GM12875 (cell line): ENCODE measurements at regions not wholly inside any gene's neighbourhood (a gene's known extent, or its start where the extent isn't known, plus 50 kb on each side); places are given as distances from the start of the nearest gene placed in this dataset.
A peak's percentile ranks its signal among the peaks of the same experiment; 100 is the strongest.

Experiments used
- H3K4me3 ChIP-seq: one replicate; pipeline ENCODE4 v1.5.1; 2011; ENCODE audit warnings: low read depth, low read length, control low read depth
- CTCF ChIP-seq: IDR thresholded peaks from 2 replicates; pipeline ENCODE4 v1.5.1; 2011; ENCODE audit warnings: low read depth, mild to moderate bottlenecking, control low read depth, inconsistent platforms, low read length, moderate library complexity, borderline replicate concordance; ENCODE audit not compliant: insufficient read depth

DNA sequence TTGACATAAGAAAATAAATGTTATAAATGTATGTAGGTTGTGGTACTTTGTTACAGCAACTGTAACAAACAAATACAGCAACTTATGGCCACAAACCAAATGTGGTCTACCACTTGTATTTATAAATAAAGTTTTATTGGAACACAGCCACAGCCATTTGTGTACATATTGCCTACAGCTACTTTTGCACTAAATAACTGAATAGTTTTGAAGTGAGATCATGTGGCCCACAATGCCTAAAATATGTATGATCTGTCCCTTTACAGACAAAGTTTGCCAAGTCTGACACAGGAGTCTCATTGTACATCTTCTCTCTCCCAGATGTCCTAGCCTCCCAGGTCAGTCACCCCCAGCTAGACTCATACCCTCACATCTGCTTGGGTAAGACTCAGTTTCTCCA, 283.6 kb upstream of the PRDM9 start:
- no peak for TF ChIP-seq CTCF
- H3K4me3 ChIP-seq: no peak overlapping the region

DNA sequence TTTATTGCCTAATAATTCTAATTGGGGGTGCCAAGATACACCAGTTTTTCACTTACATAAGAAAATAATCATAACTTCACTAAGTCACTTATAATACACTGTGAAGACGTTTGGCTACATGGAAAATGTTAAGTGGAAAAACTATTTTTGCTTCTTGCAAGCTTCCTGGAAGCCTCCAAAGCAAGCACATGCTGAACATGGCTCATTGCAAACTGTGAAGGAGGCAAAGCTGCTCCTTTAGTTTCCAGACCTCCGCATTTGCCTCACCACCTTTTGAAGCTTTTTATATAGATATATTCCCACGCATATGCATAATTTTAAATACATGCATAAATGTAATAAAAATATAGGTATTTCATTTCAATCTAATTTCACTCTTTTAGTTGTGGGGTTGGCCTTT, 285.6 kb upstream of the PRDM9 start:
- H3K4me3 ChIP-seq: no peak overlapping the region
- no peak for TF ChIP-seq CTCF

DNA sequence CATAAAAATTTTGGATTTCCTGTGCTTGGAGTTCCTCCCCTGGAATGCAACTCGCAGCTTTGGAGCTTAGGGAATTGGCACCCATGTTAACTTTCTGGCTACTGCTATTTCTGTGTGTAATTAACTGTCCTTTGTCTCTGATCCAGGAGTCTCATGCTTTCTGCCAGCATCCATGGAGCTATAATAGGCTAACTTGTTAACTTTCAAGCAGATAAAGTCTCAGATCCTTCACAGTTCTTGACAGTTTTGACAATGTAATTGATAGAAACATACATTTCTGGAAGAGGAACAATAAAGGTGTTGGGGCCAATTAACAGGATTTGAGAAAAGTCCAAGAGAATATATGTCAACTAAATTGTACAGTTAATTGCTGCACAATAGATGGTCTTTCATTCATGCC, 290.2 kb upstream of the PRDM9 start:
- H3K4me3 ChIP-seq: no peak overlapping the region
- no peak for TF ChIP-seq CTCF

- H3K4me3 ChIP-seq: no peak overlapping the region
- no peak for TF ChIP-seq CTCF
These were observed 291.1 kb upstream of the PRDM9 start for GRCh38 chr5:23216345-23216744.

- H3K4me3 ChIP-seq: no peak overlapping the region
- peak; percentile 55 for TF ChIP-seq CTCF
These were observed 298.4 kb upstream of the PRDM9 start for GRCh38 chr5:23208959-23209431.

GRCh38 chr5:23204111-23204510, 303.3 kb upstream of the PRDM9 start:
- H3K4me3 ChIP-seq: no peak overlapping the region
- TF ChIP-seq CTCF: no peak

DNA sequence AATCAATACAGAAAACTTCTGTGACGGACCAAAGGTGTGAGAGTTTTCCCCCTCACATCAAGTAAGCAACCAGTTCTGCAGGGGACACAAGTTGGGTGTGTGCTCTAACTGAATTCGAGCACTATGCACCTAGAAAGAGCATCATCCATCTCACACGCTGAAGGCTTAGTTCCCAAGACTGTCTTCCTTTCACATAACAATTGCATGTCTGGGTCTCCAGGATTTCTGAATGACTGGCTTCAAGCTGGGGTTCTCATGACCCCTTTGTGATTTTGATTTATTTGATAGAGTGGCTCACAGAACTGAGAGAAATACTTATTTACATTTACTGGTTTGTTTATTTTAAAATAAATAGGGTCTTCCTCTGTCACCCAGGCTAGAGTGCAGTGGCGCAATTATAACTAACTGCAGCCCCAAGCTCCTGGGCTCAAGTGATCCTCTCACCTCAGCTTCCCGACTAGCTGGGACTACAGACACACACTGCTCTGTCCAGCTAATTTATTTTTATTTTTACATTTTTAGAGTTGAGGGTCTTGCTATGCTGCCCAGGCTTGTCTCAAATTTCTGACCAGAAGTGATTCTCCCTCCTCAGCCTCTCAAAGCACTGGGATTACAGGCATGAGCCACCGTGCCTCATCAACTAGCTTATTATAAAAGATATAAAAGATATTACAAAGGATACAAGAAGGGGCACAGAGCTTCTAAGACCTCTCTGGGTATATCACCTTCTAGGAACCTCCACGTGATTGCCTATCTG, 316.7 kb upstream of the CDH12 start:
- H3K4me3 ChIP-seq: no peak overlapping the region
- no peak for TF ChIP-seq CTCF
